ENCODE measurements at regions not wholly inside any gene's neighbourhood (a gene's known extent, or its start where the extent isn't known, plus 50 kb on each side); places are given as distances from the start of the nearest gene placed in this dataset.

- no peak for TF ChIP-seq CTCF (conservative IDR thresholded peaks at IDR 0.05; ENCODE audit: low read depth, low read length)
- no peak for TF ChIP-seq POLR2A (IDR thresholded peaks at IDR 0.05; ENCODE audit: low read depth, low read length)
Measured at GRCh38 chr15:87724330-87724729, 532.2 kb downstream of the NTRK3 start.
